ENCODE measurements at regions not wholly inside any gene's neighbourhood (a gene's known extent, or its start where the extent isn't known, plus 50 kb on each side); places are given as distances from the start of the nearest gene placed in this dataset.

DNA sequence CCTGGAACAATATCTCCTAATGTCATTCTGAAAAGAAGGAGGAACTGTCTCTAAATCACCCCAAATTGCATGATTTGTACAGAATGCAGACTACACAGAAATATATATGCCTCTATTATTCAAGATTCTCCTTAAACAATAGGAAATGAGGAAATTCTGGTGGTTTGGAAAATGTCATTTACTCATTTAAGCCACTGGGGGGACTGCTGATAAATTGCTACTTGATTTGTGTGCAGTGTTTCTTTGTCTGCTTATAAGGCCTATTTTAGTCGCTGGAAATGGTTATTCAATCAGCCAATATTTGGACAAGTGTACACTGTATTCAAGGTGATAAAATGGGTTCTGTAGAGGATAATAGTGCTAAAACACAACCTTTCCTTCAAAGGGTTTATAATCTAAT is 801.9 kb upstream of the CELF4 start:
- intact Hi-C loops (cut with DNase I; ENCODE audit: low total_unique reads) = no loop called here
- no peaks in the 10 kb centered on the region for H3K4me1 ChIP-seq

DNA sequence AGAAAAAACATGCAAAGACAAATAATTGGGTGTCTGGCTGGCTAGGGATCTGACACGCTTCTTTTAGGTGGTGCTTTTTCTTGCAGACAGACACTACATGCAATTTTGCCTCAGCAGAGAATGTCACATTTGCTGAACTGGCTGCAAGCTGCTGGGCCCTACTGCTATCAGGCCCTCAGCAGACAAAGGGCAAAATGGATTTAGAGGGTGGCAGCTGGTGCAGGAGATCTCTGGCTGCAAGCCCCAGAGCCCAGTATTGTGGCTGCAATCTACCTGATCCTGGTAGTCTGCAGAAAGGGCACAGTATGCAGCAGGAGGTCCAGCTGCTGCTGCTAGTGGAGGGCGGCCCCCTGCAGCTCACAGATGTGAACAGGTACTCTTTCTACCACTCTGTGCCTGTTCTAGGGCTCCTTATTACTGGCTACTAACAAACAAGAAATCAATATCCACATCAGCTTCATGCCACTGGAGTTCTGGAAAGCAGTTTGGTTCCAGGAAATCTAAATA is 796.7 kb upstream of the CELF4 start:
- H3K4me1 ChIP-seq = no peaks in the 10 kb centered on the region
- H3K4me3 ChIP-seq = no peak overlapping the region
- DNase-seq (ENCODE audit: low spot score in 2 of 2) = no peak
- TF ChIP-seq POLR2AphosphoS5 (IDR thresholded peaks at IDR 0.05) (no peak), POLR2A (IDR thresholded peaks at IDR 0.05) (no peak)
- TF ChIP-seq, protein P1, sequence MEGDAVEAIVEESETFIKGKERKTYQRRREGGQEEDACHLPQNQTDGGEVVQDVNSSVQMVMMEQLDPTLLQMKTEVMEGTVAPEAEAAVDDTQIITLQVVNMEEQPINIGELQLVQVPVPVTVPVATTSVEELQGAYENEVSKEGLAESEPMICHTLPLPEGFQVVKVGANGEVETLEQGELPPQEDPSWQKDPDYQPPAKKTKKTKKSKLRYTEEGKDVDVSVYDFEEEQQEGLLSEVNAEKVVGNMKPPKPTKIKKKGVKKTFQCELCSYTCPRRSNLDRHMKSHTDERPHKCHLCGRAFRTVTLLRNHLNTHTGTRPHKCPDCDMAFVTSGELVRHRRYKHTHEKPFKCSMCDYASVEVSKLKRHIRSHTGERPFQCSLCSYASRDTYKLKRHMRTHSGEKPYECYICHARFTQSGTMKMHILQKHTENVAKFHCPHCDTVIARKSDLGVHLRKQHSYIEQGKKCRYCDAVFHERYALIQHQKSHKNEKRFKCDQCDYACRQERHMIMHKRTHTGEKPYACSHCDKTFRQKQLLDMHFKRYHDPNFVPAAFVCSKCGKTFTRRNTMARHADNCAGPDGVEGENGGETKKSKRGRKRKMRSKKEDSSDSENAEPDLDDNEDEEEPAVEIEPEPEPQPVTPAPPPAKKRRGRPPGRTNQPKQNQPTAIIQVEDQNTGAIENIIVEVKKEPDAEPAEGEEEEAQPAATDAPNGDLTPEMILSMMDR (IDR thresholded peaks at IDR 0.05) = no peak
- H3K9me3 ChIP-seq = no peaks in the 10 kb centered on the region
- intact Hi-C loops (cut with DNase I; ENCODE audit: low total_unique reads) = no loop called here
- no peaks in the 10 kb centered on the region for H3K36me3 ChIP-seq
- H3K27me3 ChIP-seq = no peaks in the 10 kb centered on the region
- no peak overlapping the region for H3K27ac ChIP-seq

More for the DNA sequence above, 801.9 kb upstream of the CELF4 start:
- Histone ChIP-seq H3K27me3 (no peaks in the 10 kb centered on the region), H3K36me3 (no peaks in the 10 kb centered on the region), H3K4me3 (no peak overlapping the region), H3K27ac (no peak overlapping the region), H3K9me3 (no peaks in the 10 kb centered on the region)
- TF ChIP-seq POLR2A (IDR thresholded peaks at IDR 0.05) (no peak), POLR2AphosphoS5 (IDR thresholded peaks at IDR 0.05) (no peak)
- TF ChIP-seq, protein P1 (IDR thresholded peaks at IDR 0.05) = no peak
- DNase-seq (ENCODE audit: low spot score in 2 of 2) = no peak

DNA sequence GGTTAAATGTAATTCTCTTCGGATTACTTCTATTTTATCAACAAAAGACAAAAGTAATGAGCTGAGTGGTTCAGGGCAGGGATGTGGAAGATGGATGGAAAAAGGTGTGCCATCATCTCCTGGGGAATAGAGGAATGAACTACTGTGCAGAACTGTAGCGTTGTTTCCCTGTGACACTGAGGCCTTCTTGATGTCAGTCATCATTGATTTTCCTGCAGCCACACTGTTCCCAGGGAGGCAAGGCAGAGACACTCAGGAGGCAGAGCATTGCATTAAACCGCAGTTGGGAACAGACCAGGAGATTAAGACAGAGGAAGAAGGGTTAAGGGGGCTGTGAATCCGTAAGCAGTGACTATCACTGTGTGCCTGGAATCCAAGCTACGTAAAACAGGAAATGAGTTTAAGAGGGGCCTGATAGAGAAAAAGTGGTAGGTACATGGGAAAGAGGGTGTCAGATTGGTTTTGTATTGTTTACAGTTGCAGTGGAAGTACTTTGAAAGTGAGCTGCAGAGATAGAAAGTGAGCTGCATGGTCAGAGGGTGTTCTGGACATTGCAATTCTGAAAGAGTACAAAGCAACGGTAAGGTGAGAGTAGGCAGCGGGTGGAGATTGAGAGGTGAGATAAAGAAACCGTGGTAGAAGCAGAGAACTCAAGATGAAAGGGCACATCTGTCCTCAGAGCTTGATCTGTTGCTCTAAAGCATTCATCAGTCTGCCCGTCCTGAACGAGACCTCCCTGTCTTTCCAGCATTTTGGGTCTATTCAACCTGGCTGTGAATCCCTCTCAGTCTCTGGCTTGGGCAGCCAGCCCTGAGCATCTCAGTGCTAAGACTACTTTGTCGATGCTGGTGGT is 793.4 kb upstream of the CELF4 start:
- Histone ChIP-seq H3K36me3 (no peaks in the 10 kb centered on the region), H3K27me3 (no peaks in the 10 kb centered on the region)
- TF ChIP-seq POLR2AphosphoS5 (IDR thresholded peaks at IDR 0.05) = no peak
- no peak for TF ChIP-seq POLR2A (IDR thresholded peaks at IDR 0.05)
- TF ChIP-seq, protein P1 (IDR thresholded peaks at IDR 0.05) = no peak

DNA sequence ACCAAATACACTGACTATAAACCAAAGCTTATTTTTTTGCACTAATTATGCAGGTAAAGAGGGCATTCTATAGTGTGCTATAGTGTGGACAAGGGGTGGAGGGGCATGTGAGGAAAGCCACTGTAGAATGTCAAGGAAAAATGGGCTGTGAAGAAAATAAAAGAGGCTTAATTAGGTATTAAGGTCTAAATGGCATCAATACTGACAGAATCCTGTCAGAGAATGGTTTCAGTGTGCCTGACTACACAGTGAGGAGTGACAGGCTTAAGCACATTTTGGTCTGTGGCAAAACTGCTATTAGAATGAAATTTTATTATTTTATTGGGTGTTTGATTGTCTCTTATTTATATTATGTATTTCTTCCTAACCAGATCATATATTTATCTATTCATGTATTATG is 787.6 kb upstream of the CELF4 start:
- intact Hi-C loops (cut with DNase I; ENCODE audit: low total_unique reads) = no loop called here
- no peak for DNase-seq (ENCODE audit: low spot score in 2 of 2)
- Histone ChIP-seq H3K9me3 (no peaks in the 10 kb centered on the region), H3K36me3 (no peaks in the 10 kb centered on the region), H3K4me3 (no peak overlapping the region), H3K27ac (no peak overlapping the region), H3K4me1 (no peaks in the 10 kb centered on the region), H3K27me3 (no peaks in the 10 kb centered on the region)
- TF ChIP-seq POLR2AphosphoS5 (IDR thresholded peaks at IDR 0.05) (no peak), POLR2A (IDR thresholded peaks at IDR 0.05) (no peak)
- TF ChIP-seq, protein P1 (IDR thresholded peaks at IDR 0.05) = no peak

More for the DNA sequence above, 793.4 kb upstream of the CELF4 start:
- Histone ChIP-seq H3K4me1 (no peaks in the 10 kb centered on the region), H3K27ac (no peak overlapping the region), H3K9me3 (no peaks in the 10 kb centered on the region), H3K4me3 (no peak overlapping the region)
- DNase-seq (ENCODE audit: low spot score in 2 of 2) = no peak
- intact Hi-C loops (cut with DNase I; ENCODE audit: low total_unique reads) = no loop called here

DNA sequence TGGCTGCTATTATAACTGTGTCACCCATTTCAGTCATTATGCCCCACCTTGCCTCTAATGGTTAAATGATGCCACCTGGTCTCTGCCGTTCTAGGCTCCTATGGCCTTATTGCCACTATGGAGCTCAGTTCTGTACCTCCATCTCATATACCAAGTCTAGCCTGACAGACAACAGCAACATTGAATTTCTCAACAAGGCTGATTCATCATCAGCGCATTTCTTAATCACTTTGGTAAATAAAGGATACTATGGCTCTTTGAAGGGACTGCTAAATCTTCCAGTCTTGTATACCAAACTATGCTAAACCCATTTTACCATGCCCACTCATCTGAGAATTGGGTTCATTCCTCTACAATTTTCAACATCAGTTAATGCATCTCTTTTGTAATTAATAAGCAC is 784.5 kb upstream of the CELF4 start:
- intact Hi-C loops (cut with DNase I; ENCODE audit: low total_unique reads) = no loop called here
- peaks cover 0 to 2% of the 10 kb centered on the region in 2 donors for H3K9me3 ChIP-seq
- no peaks in the 10 kb centered on the region for H3K36me3 ChIP-seq
- TF ChIP-seq, protein P1 (IDR thresholded peaks at IDR 0.05) = no peak
- TF ChIP-seq POLR2A (IDR thresholded peaks at IDR 0.05) = no peak
- TF ChIP-seq POLR2AphosphoS5 (IDR thresholded peaks at IDR 0.05) = no peak
- H3K27me3 ChIP-seq = no peaks in the 10 kb centered on the region
- no peaks in the 10 kb centered on the region for H3K4me1 ChIP-seq
- no peak overlapping the region for H3K4me3 ChIP-seq
- no peak for DNase-seq (ENCODE audit: low spot score in 2 of 2)
- H3K27ac ChIP-seq = no peak overlapping the region
